GM23338 (cell line): ENCODE measurements at regions not wholly inside any gene's neighbourhood (a gene's known extent, or its start where the extent isn't known, plus 50 kb on each side); places are given as distances from the start of the nearest gene placed in this dataset.

Experiments used
- ATAC-seq: fragments of 200-7000 bp; cut with Tn5 transposase; 3 replicates; pipeline ENCODE4 v1.9.1; 2020
- DNase-seq: peaks from one replicate; pipeline ENCODE4 v3.0.0-alpha.2; 2015; ENCODE audit warnings: low spot score
- H2AFZ ChIP-seq: fragments of 200-600 bp; sonication (generic); 2 replicates; pipeline ENCODE4 v1.8.0; 2016; ENCODE audit warnings: antibody characterized with exemption, mild to moderate bottlenecking, moderate library complexity
- H3F3A ChIP-seq: fragments of 200-600 bp; sonication (generic); replicated peaks from 2 replicates; pipeline ENCODE4 v1.8.0; 2017; ENCODE audit warnings: antibody characterized with exemption, mixed run types, low read depth
- H3K27ac ChIP-seq: fragments of 200-600 bp; sonication (generic); 2 replicates; pipeline ENCODE4 v1.6.1; 2016; ENCODE audit warnings: low read depth
- H3K27me3 ChIP-seq: fragments of 200-600 bp; sonication (generic); 2 replicates; pipeline ENCODE4 v1.8.0; 2016; ENCODE audit warnings: mild to moderate bottlenecking, mixed run types, moderate library complexity; ENCODE audit not compliant: insufficient read depth
- H3K36me3 ChIP-seq: fragments of 200-600 bp; sonication (generic); 2 replicates; pipeline ENCODE4 v1.8.0; 2016; ENCODE audit warnings: mild to moderate bottlenecking; ENCODE audit not compliant: insufficient read depth
- H3K4me1 ChIP-seq: fragments of 200-600 bp; sonication (generic); 2 replicates; pipeline ENCODE4 v1.8.0; 2016; ENCODE audit warnings: mild to moderate bottlenecking, moderate library complexity; ENCODE audit not compliant: insufficient read depth
- H3K4me2 ChIP-seq: fragments of 200-600 bp; sonication (generic); 2 replicates; pipeline ENCODE4 v1.7.1; 2017; ENCODE audit warnings: mixed run types
- H3K4me3 ChIP-seq: fragments of 200-600 bp; sonication (generic); 2 replicates; pipeline ENCODE4 v1.6.1; 2016; ENCODE audit warnings: mixed run types
- H3K79me2 ChIP-seq: fragments of 200-600 bp; sonication (generic); replicated peaks from 2 replicates; pipeline ENCODE4 v1.8.0; 2017; ENCODE audit warnings: mild to moderate bottlenecking; ENCODE audit not compliant: insufficient read depth
- H3K9me2 ChIP-seq: fragments of 200-600 bp; sonication (generic); 2 replicates; pipeline ENCODE4 v1.8.0; 2017; ENCODE audit not compliant: insufficient read depth
- H4K20me1 ChIP-seq: fragments of 200-600 bp; sonication (generic); replicated peaks from 2 replicates; pipeline ENCODE4 v1.8.0; 2017; ENCODE audit warnings: mild to moderate bottlenecking; ENCODE audit not compliant: insufficient read depth
- H3K27ac Mint-ChIP-seq: 2 replicates; pipeline ENCODE4 v1.8.0; 2020; ENCODE audit warnings: inconsistent platforms, mild to moderate bottlenecking, moderate library complexity, mixed read lengths
- H3K27me3 Mint-ChIP-seq: 3 replicates; pipeline ENCODE4 v1.8.0; 2022; ENCODE audit warnings: low read depth, mild to moderate bottlenecking, moderate library complexity, mixed read lengths, inconsistent platforms; ENCODE audit not compliant: insufficient read depth, poor library complexity
- H3K36me3 Mint-ChIP-seq: 3 replicates; pipeline ENCODE4 v1.8.0; 2021; ENCODE audit warnings: low read depth, mild to moderate bottlenecking, inconsistent platforms, moderate library complexity, mixed read lengths
- H3K4me1 Mint-ChIP-seq: 3 replicates; pipeline ENCODE4 v1.8.0; 2020; ENCODE audit warnings: mild to moderate bottlenecking, inconsistent platforms, mixed read lengths
- H3K4me3 Mint-ChIP-seq: 3 replicates; pipeline ENCODE4 v1.8.0; 2021; ENCODE audit warnings: moderate library complexity, mild to moderate bottlenecking, inconsistent platforms, mixed read lengths
- H3K9me3 Mint-ChIP-seq: 3 replicates; pipeline ENCODE4 v1.8.0; 2020; ENCODE audit warnings: moderate library complexity, mild to moderate bottlenecking, inconsistent platforms, mixed read lengths
- CREB1 ChIP-seq: fragments of 250-450 bp; sonication (Bioruptor Pico); IDR thresholded peaks from 2 replicates; pipeline ENCODE4 v1.5.0; 2020; ENCODE audit warnings: low read depth, mild to moderate bottlenecking, moderate library complexity
- EZH2 ChIP-seq: fragments of 200-600 bp; sonication (generic); IDR thresholded peaks from one replicate; pipeline ENCODE4 v1.8.0; 2017; ENCODE audit warnings: antibody characterized with exemption, mild to moderate bottlenecking, low read depth; ENCODE audit not compliant: unreplicated experiment
- EZH2phosphoT487 ChIP-seq: fragments of 200-600 bp; sonication (generic); IDR thresholded peaks from one replicate; pipeline ENCODE4 v1.8.1; 2018; ENCODE audit warnings: antibody characterized with exemption; ENCODE audit not compliant: unreplicated experiment
- JUNB ChIP-seq: IDR thresholded peaks from one replicate; pipeline ENCODE4 v1.6.1; 2016; ENCODE audit warnings: antibody characterized with exemption; ENCODE audit not compliant: unreplicated experiment
- NANOG ChIP-seq: IDR thresholded peaks from 2 replicates; pipeline ENCODE4 v1.6.1; 2016; ENCODE audit warnings: antibody characterized with exemption, borderline replicate concordance
- POLR2AphosphoS5 ChIP-seq: IDR thresholded peaks from 2 replicates; pipeline ENCODE4 v1.6.1; 2016; ENCODE audit warnings: antibody characterized with exemption, low read depth
- STAT1 ChIP-seq: IDR thresholded peaks from one replicate; pipeline ENCODE4 v1.6.1; 2016; ENCODE audit warnings: antibody characterized with exemption; ENCODE audit not compliant: unreplicated experiment
- ZNF114 ChIP-seq: fragments of 250-450 bp; sonication (Bioruptor Pico); IDR thresholded peaks from 2 replicates; pipeline ENCODE4 v1.5.0; 2020; ENCODE audit warnings: mild to moderate bottlenecking, moderate library complexity
- ZNF331 ChIP-seq: fragments of 250-450 bp; sonication (Bioruptor Pico); IDR thresholded peaks from 2 replicates; pipeline ENCODE4 v1.5.0; 2020; ENCODE audit warnings: low read depth, mild to moderate bottlenecking, moderate library complexity
- TF ChIP-seq, protein P1 (sequence below): fragments of 250-450 bp; sonication (Bioruptor Pico); IDR thresholded peaks from 2 replicates; pipeline ENCODE4 v1.5.0; 2020; ENCODE audit warnings: mild to moderate bottlenecking, moderate library complexity
- TF ChIP-seq, protein P2 (sequence below): IDR thresholded peaks from one replicate; pipeline ENCODE4 v1.6.1; 2018; ENCODE audit warnings: antibody characterized with exemption; ENCODE audit not compliant: unreplicated experiment
- TF ChIP-seq, protein P3 (sequence below), 2 experiments: fragments of 200-600 bp in 1 of 2; sonication (generic) in 1 of 2; conservative IDR thresholded peaks; 2 replicates each; pipeline versions ENCODE4 v1.5.1 to v1.6.1; 2016 to 2017; ENCODE audit warnings: antibody characterized with exemption in 2 of 2, low read depth in 2 of 2, mild to moderate bottlenecking in 2 of 2, moderate library complexity in 1 of 2
- TF ChIP-seq, protein P4 (sequence below): IDR thresholded peaks from 2 replicates; pipeline ENCODE4 v1.6.1; 2016; ENCODE audit warnings: antibody characterized with exemption

DNA sequence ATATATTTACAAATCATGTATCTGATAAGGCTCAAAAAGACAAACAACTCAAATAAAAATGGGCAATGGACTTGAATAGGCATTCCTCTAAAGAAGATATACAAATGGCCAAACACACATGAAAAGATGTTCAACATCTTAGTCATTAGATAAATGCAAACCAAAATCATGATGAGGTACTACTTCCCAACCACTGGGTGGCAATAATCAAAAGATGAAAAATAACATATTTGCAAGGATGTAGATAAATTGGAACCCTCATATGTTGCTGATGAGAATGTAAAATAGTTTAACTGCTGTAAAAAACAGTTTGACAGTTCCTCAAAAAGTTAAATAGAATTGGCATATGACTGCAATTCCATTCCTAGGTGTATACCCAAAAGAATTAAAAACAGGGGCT, 132.3 kb downstream of the TTC32 start (continued):
- TF ChIP-seq, protein P1, sequence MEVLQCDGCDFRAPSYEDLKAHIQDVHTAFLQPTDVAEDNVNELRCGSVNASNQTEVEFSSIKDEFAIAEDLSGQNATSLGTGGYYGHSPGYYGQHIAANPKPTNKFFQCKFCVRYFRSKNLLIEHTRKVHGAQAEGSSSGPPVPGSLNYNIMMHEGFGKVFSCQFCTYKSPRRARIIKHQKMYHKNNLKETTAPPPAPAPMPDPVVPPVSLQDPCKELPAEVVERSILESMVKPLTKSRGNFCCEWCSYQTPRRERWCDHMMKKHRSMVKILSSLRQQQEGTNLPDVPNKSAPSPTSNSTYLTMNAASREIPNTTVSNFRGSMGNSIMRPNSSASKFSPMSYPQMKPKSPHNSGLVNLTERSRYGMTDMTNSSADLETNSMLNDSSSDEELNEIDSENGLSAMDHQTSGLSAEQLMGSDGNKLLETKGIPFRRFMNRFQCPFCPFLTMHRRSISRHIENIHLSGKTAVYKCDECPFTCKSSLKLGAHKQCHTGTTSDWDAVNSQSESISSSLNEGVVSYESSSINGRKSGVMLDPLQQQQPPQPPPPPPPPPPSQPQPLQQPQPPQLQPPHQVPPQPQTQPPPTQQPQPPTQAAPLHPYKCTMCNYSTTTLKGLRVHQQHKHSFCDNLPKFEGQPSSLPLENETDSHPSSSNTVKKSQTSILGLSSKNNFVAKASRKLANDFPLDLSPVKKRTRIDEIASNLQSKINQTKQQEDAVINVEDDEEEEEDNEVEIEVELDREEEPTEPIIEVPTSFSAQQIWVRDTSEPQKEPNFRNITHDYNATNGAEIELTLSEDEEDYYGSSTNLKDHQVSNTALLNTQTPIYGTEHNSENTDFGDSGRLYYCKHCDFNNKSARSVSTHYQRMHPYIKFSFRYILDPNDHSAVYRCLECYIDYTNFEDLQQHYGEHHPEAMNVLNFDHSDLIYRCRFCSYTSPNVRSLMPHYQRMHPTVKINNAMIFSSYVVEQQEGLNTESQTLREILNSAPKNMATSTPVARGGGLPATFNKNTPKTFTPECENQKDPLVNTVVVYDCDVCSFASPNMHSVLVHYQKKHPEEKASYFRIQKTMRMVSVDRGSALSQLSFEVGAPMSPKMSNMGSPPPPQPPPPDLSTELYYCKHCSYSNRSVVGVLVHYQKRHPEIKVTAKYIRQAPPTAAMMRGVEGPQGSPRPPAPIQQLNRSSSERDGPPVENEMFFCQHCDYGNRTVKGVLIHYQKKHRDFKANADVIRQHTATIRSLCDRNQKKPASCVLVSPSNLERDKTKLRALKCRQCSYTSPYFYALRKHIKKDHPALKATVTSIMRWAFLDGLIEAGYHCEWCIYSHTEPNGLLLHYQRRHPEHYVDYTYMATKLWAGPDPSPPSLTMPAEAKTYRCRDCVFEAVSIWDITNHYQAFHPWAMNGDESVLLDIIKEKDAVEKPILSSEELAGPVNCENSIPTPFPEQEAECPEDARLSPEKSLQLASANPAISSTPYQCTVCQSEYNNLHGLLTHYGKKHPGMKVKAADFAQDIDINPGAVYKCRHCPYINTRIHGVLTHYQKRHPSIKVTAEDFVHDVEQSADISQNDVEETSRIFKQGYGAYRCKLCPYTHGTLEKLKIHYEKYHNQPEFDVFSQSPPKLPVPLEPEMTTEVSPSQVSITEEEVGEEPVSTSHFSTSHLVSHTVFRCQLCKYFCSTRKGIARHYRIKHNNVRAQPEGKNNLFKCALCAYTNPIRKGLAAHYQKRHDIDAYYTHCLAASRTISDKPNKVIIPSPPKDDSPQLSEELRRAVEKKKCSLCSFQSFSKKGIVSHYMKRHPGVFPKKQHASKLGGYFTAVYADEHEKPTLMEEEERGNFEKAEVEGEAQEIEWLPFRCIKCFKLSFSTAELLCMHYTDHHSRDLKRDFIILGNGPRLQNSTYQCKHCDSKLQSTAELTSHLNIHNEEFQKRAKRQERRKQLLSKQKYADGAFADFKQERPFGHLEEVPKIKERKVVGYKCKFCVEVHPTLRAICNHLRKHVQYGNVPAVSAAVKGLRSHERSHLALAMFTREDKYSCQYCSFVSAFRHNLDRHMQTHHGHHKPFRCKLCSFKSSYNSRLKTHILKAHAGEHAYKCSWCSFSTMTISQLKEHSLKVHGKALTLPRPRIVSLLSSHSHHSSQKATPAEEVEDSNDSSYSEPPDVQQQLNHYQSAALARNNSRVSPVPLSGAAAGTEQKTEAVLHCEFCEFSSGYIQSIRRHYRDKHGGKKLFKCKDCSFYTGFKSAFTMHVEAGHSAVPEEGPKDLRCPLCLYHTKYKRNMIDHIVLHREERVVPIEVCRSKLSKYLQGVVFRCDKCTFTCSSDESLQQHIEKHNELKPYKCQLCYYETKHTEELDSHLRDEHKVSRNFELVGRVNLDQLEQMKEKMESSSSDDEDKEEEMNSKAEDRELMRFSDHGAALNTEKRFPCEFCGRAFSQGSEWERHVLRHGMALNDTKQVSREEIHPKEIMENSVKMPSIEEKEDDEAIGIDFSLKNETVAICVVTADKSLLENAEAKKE: no peak

DNA sequence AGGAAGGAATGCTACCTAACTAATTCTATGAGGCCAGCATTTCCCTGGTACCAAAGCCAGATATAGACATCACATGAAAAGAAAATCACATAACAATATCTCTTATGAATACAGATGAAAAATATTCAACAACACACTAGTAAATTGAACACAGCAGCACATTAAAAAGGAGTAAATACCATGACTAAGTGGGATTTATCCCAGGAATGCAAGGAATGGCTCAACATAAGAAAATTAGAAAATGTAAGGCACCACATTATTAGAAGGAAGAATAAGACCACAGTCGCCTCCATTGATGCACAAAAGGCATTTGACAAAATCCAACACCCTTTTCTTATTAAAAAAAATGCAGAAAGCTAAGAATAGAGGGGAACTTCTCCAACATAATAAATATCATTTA, 133.9 kb downstream of the TTC32 start:
- Histone ChIP-seq H3K79me2 (no peaks in the 10 kb centered on the region), H4K20me1 (no peaks in the 10 kb centered on the region), H3F3A (no peaks in the 10 kb centered on the region), H3K9me2 (peaks cover 13% of the 10 kb centered on the region), H3K27ac (peak overlapping the region; percentile 26; the same call in 1 of the 2 replicates), H3K36me3 (no peaks in the 10 kb centered on the region), H3K4me3 (no peak overlapping the region), H3K27me3 (no peaks in the 10 kb centered on the region), H3K4me2 (no peak overlapping the region), H3K4me1 (no peaks in the 10 kb centered on the region; the same call in 1 of the 2 replicates), H2AFZ (no peak overlapping the region)
- H3K4me3 Mint-ChIP-seq: no peak overlapping the region
- ATAC-seq: no peak
- no peaks in the 10 kb centered on the region; the same call in 2 of the 3 replicates for H3K4me1 Mint-ChIP-seq
- H3K36me3 Mint-ChIP-seq: no peaks in the 10 kb centered on the region
- no peak for DNase-seq
- H3K27ac Mint-ChIP-seq: 0 out of 2 replicates have a peak overlapping the region, but pooled peaks have one; percentile 4
- H3K27me3 Mint-ChIP-seq: no peaks in the 10 kb centered on the region
- no peaks in the 10 kb centered on the region for H3K9me3 Mint-ChIP-seq
- TF ChIP-seq EZH2: no peak
- no peak for TF ChIP-seq NANOG
- no peak for TF ChIP-seq POLR2AphosphoS5
- TF ChIP-seq ZNF114 (CRISPR knock-in tag): no peak
- TF ChIP-seq JUNB: no peak
- TF ChIP-seq ZNF331 (CRISPR knock-in tag): no peak
- TF ChIP-seq, protein P2, sequence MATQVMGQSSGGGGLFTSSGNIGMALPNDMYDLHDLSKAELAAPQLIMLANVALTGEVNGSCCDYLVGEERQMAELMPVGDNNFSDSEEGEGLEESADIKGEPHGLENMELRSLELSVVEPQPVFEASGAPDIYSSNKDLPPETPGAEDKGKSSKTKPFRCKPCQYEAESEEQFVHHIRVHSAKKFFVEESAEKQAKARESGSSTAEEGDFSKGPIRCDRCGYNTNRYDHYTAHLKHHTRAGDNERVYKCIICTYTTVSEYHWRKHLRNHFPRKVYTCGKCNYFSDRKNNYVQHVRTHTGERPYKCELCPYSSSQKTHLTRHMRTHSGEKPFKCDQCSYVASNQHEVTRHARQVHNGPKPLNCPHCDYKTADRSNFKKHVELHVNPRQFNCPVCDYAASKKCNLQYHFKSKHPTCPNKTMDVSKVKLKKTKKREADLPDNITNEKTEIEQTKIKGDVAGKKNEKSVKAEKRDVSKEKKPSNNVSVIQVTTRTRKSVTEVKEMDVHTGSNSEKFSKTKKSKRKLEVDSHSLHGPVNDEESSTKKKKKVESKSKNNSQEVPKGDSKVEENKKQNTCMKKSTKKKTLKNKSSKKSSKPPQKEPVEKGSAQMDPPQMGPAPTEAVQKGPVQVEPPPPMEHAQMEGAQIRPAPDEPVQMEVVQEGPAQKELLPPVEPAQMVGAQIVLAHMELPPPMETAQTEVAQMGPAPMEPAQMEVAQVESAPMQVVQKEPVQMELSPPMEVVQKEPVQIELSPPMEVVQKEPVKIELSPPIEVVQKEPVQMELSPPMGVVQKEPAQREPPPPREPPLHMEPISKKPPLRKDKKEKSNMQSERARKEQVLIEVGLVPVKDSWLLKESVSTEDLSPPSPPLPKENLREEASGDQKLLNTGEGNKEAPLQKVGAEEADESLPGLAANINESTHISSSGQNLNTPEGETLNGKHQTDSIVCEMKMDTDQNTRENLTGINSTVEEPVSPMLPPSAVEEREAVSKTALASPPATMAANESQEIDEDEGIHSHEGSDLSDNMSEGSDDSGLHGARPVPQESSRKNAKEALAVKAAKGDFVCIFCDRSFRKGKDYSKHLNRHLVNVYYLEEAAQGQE: no peak
- TF ChIP-seq, protein P3, sequence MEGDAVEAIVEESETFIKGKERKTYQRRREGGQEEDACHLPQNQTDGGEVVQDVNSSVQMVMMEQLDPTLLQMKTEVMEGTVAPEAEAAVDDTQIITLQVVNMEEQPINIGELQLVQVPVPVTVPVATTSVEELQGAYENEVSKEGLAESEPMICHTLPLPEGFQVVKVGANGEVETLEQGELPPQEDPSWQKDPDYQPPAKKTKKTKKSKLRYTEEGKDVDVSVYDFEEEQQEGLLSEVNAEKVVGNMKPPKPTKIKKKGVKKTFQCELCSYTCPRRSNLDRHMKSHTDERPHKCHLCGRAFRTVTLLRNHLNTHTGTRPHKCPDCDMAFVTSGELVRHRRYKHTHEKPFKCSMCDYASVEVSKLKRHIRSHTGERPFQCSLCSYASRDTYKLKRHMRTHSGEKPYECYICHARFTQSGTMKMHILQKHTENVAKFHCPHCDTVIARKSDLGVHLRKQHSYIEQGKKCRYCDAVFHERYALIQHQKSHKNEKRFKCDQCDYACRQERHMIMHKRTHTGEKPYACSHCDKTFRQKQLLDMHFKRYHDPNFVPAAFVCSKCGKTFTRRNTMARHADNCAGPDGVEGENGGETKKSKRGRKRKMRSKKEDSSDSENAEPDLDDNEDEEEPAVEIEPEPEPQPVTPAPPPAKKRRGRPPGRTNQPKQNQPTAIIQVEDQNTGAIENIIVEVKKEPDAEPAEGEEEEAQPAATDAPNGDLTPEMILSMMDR (conservative IDR thresholded peaks at IDR 0.05; ENCODE audit: low read depth in 2 of 2): no peak
- TF ChIP-seq EZH2phosphoT487: no peak
- TF ChIP-seq, protein P4, sequence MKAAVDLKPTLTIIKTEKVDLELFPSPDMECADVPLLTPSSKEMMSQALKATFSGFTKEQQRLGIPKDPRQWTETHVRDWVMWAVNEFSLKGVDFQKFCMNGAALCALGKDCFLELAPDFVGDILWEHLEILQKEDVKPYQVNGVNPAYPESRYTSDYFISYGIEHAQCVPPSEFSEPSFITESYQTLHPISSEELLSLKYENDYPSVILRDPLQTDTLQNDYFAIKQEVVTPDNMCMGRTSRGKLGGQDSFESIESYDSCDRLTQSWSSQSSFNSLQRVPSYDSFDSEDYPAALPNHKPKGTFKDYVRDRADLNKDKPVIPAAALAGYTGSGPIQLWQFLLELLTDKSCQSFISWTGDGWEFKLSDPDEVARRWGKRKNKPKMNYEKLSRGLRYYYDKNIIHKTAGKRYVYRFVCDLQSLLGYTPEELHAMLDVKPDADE: no peak
- no peak for TF ChIP-seq STAT1
- no peak for TF ChIP-seq CREB1
